SH-SY5Y (cell line): ENCODE measurements at regions not wholly inside any gene's neighbourhood (a gene's known extent, or its start where the extent isn't known, plus 50 kb on each side); places are given as distances from the start of the nearest gene placed in this dataset.

Experiments
- GATA2 ChIP-seq: IDR thresholded peaks from 2 replicates; pipeline ENCODE4 v1.6.1; 2011; ENCODE audit warnings: mild to moderate bottlenecking, low read depth, low read length
- GATA3 ChIP-seq: IDR thresholded peaks from 2 replicates; pipeline ENCODE4 v1.6.1; 2011; ENCODE audit warnings: low read depth, mild to moderate bottlenecking, low read length, moderate library complexity

DNA sequence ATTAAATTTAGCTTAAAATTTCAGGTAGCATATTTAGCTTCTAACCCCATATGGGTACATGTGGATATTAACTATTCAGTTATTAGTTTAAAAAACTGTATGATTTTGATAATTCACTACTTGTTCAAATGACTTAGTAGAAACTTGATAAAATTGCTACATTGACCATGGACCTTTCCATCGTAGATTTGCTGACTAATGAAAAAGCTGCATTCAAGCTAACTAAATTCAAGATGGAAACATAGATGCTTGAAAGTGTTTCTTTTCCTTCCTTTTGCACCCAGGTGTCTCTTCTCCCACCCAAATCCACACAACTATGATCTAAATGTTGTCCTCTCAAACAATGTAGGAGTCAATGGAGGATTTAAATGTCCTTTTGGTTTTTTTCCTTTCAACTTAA lies 439.2 kb downstream of the TBC1D4 start:
- TF ChIP-seq GATA3 (no peak), GATA2 (no peak)
